Femur (tissue), 1 donor: ENCODE measurements at regions not wholly inside any gene's neighbourhood (a gene's known extent, or its start where the extent isn't known, plus 50 kb on each side); places are given as distances from the start of the nearest gene placed in this dataset.
"Not testable (repeated sequence)": the region's sequence is repeated elsewhere in the genome, so short reads cannot be mapped to it uniquely, and the experiment has no call there.

Experiments used
- DNase-seq: peaks from one replicate; pipeline ENCODE4 v3.0.0-alpha.2; 2017

GRCh38 chr6:66179361-66179760 lies 472.3 kb upstream of the EYS start:
- no peak for DNase-seq

GRCh38 chr6:66173587-66173986 lies 466.6 kb upstream of the EYS start:
- DNase-seq = no peak

- not testable (repeated sequence) for DNase-seq
Observed at GRCh38 chr6:66166713-66167112, 459.7 kb upstream of the EYS start.

- DNase-seq = no peak
Observed at GRCh38 chr6:66161546-66162108, 454.6 kb upstream of the EYS start.

- no peak for DNase-seq
Observed at GRCh38 chr6:66159937-66160336, 452.9 kb upstream of the EYS start.

GRCh38 chr6:66153247-66153646 lies 446.2 kb upstream of the EYS start:
- no peak for DNase-seq

- no peak for DNase-seq
Observed at GRCh38 chr6:66149132-66149531, 442.1 kb upstream of the EYS start.

GRCh38 chr6:66145867-66146266 lies 438.8 kb upstream of the EYS start:
- DNase-seq = no peak

- DNase-seq = no peak
Observed at GRCh38 chr6:66134021-66134420, 427.0 kb upstream of the EYS start.

- DNase-seq = no peak
Observed at GRCh38 chr6:66128656-66129055, 421.6 kb upstream of the EYS start.

- DNase-seq = no peak
Observed at GRCh38 chr6:66128243-66128642, 421.2 kb upstream of the EYS start.

GRCh38 chr6:66127061-66127460 lies 420.0 kb upstream of the EYS start:
- DNase-seq = no peak

GRCh38 chr6:66126358-66126757 lies 419.3 kb upstream of the EYS start:
- DNase-seq = no peak

- DNase-seq = no peak
Observed at GRCh38 chr6:66103954-66104353, 396.9 kb upstream of the EYS start.

GRCh38 chr6:66103354-66103753 lies 396.3 kb upstream of the EYS start:
- DNase-seq = no peak

GRCh38 chr6:66096679-66097078 lies 389.7 kb upstream of the EYS start:
- no peak for DNase-seq

- no peak for DNase-seq
Observed at GRCh38 chr6:66094615-66095014, 387.6 kb upstream of the EYS start.

- DNase-seq = not testable (repeated sequence)
Observed at GRCh38 chr6:66092306-66092705, 385.3 kb upstream of the EYS start.

GRCh38 chr6:66086532-66086931 lies 379.5 kb upstream of the EYS start:
- DNase-seq = no peak

- DNase-seq = no peak
Observed at GRCh38 chr6:66082914-66083313, 375.9 kb upstream of the EYS start.

GRCh38 chr6:66068907-66069306 lies 361.9 kb upstream of the EYS start:
- no peak for DNase-seq

GRCh38 chr6:66068033-66068432 lies 361.0 kb upstream of the EYS start:
- no peak for DNase-seq

GRCh38 chr6:66065313-66065712 lies 358.3 kb upstream of the EYS start:
- no peak for DNase-seq

GRCh38 chr6:66057034-66057433 lies 350.0 kb upstream of the EYS start:
- no peak for DNase-seq

- DNase-seq = no peak
Observed at GRCh38 chr6:66054967-66055366, 347.9 kb upstream of the EYS start.

GRCh38 chr6:66051812-66052211 lies 344.8 kb upstream of the EYS start:
- DNase-seq = no peak
